AG04450 (cell line): ENCODE measurements at regions not wholly inside any gene's neighbourhood (a gene's known extent, or its start where the extent isn't known, plus 50 kb on each side); places are given as distances from the start of the nearest gene placed in this dataset.

Source experiments
- CTCF ChIA-PET: fragments of 300-600, 350-600 bp; formaldehyde crosslinking; extraction: SDS; loops from one replicate; lab custom pipeline; 2022; ENCODE audit warnings: antibody characterized with exemption, inconsistent platforms; lab: Charles Lee
- POLR2A ChIA-PET: fragments of 350-600 bp; formaldehyde crosslinking; extraction: SDS; loops from one replicate; lab custom pipeline; 2021; ENCODE audit warnings: antibody characterized with exemption, inconsistent platforms; lab: Yijun Ruan, JAX
- DNase-seq: peaks from one replicate; pipeline ENCODE4 v3.0.0-alpha.2; 2011; ENCODE audit warnings: low read depth, low spot score
- H3K27ac ChIP-seq: one replicate; pipeline ENCODE4 v1.5.1; 2012; ENCODE audit warnings: low read depth, low read length, control low read depth
- H3K27me3 ChIP-seq: one replicate; pipeline ENCODE4 v1.6.0; 2012; ENCODE audit warnings: low read length; ENCODE audit not compliant: control insufficient read depth, insufficient read depth
- H3K4me3 ChIP-seq: 2 replicates; pipeline ENCODE4 v1.5.1; 2011; ENCODE audit warnings: mild to moderate bottlenecking, low read depth, low read length, control low read depth
- H3K9me3 ChIP-seq: 2 replicates; pipeline ENCODE4 v1.5.1; 2012; ENCODE audit warnings: low read length; ENCODE audit not compliant: control insufficient read depth, insufficient read depth
- TF ChIP-seq, protein P1 (sequence below): IDR thresholded peaks from 2 replicates; pipeline ENCODE4 v1.5.1; 2011; ENCODE audit warnings: low read depth, low read length, control low read depth, inconsistent platforms

DNA sequence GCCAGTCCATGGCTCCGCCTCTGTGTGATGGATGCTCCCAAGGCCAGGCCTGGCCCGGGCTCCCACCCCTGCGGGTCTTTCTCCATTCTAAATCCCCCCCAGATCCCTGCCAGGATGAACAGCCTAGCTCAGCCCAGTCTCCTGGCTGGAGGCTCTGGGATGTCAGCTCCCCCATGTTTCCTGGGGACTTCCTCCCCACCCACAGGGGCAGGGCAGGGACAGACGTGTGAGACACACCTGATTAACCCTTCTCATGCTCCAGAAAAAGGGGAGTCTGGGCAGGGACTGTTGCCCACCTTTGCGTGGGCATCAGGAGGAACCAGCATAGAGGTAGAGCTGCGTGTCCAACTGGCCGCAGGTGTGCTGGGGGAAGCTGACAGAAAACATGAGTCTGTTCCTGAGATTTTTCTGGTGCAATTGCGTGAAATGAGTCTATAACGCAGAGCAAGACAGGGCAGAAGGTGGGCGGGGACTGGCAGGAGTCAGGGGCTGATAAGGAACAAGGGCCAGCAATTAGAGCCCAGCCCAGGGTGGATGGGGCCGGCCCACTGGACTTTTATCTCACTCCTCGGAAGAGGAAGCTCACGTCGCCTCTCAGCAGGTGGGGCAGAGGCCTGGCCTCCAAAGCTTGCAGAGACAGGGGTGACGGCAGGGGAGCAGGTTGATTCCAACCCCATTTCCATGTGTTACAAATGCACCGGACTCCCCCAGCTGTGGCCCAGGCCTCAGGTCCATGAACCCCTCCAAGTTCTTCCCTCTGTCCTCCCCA lies 238.2 kb downstream of the RBFOX3 start:
- H3K4me3 ChIP-seq, result no peak overlapping the region
- POLR2A ChIA-PET, result no interaction called here
- TF ChIP-seq, protein P1, sequence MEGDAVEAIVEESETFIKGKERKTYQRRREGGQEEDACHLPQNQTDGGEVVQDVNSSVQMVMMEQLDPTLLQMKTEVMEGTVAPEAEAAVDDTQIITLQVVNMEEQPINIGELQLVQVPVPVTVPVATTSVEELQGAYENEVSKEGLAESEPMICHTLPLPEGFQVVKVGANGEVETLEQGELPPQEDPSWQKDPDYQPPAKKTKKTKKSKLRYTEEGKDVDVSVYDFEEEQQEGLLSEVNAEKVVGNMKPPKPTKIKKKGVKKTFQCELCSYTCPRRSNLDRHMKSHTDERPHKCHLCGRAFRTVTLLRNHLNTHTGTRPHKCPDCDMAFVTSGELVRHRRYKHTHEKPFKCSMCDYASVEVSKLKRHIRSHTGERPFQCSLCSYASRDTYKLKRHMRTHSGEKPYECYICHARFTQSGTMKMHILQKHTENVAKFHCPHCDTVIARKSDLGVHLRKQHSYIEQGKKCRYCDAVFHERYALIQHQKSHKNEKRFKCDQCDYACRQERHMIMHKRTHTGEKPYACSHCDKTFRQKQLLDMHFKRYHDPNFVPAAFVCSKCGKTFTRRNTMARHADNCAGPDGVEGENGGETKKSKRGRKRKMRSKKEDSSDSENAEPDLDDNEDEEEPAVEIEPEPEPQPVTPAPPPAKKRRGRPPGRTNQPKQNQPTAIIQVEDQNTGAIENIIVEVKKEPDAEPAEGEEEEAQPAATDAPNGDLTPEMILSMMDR, result no peak
- CTCF ChIA-PET, result interaction anchor here (0.7 to 1.1 kb wide), 2 partner anchors 18 to 28 kb away, joined by 4 to 5 read pairs; no protein-coding TSS in a partner anchor
- no peak for DNase-seq
- no peaks in the 10 kb centered on the region; the same call in 1 of the 2 replicates for H3K9me3 ChIP-seq
- H3K27me3 ChIP-seq, result peaks cover 2% of the 10 kb centered on the region
- H3K27ac ChIP-seq, result no peak overlapping the region

DNA sequence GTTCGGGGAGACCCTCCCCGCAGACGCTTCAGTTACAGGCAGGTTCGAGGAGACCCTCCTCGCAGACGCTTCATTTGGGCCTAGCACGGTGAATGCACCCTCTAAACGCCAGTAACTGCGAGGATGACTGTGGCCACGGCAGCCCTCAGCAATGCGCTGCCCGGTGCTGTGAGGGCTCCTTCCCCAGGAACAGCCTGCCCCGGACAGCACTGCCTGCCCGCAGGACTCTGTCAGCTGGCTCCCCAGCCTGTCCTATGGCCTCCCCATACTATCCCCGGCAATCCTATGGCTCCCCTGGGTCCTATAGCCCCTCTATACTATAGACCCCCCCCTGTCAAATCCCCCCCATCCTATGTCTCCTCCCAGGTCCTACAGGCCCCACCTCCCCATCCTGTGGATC lies 238.9 kb downstream of the RBFOX3 start:
- Histone ChIP-seq H3K27ac (no peak overlapping the region), H3K27me3 (peaks cover 2% of the 10 kb centered on the region), H3K4me3 (no peak overlapping the region), H3K9me3 (no peaks in the 10 kb centered on the region; the same call in 1 of the 2 replicates)
- ChIA-PET POLR2A (no interaction called here), CTCF (interaction anchor here (1.4 kb wide), 1 partner anchor 29 kb away, joined by 8 read pairs; no protein-coding TSS in a partner anchor)
- TF ChIP-seq, protein P1, result no peak
- DNase-seq, result no peak

DNA sequence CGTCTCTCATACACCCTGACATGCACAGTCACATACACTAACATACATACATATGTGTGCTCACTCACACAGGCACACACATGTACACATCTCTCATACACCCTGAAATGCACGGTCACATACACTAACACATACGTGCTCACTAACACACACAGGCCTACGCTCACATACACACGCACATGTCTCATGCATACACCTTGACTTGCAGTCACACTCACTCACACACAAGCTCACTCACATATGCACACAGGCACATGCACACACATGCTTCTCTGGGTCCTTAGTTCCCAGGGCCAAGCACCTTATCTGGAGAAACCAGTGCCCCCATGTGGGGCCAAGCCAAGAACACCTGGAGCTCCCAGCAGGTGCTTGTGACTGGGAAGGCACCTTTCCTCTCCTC lies 240.3 kb downstream of the RBFOX3 start:
- CTCF ChIA-PET, result interaction anchor here (1.4 kb wide), 1 partner anchor 30 kb away, joined by 8 read pairs; no protein-coding TSS in a partner anchor

DNA sequence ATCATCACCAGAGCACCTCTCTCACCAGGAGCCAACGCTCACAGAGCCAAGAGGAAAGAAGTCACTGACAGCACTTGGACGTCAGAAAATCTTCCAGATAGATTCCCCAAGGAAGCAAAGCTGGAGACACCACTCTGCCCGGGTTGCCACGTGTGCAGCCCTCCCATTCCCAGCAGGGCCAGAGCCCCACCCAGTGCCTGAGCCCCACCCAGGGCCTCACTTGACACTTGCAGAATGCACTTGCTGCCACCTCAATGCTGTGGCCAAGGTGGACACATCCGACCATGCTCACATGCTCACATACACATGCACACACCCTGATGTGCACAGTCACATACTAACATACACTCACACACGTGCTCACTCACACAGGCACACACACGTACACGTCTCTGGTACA lies 240.7 kb downstream of the RBFOX3 start:
- Histone ChIP-seq H3K27me3 (peaks cover 2% of the 10 kb centered on the region), H3K9me3 (no peaks in the 10 kb centered on the region; the same call in 1 of the 2 replicates), H3K27ac (no peak overlapping the region), H3K4me3 (no peak overlapping the region)
- DNase-seq, result no peak
- POLR2A ChIA-PET, result no interaction called here
- CTCF ChIA-PET, result no interaction called here
- TF ChIP-seq, protein P1, result no peak

More for the DNA sequence above, 240.3 kb downstream of the RBFOX3 start:
- no peak for DNase-seq
- TF ChIP-seq, protein P1, result no peak
- no peaks in the 10 kb centered on the region; the same call in 1 of the 2 replicates for H3K9me3 ChIP-seq
- no peak overlapping the region for H3K27ac ChIP-seq
- POLR2A ChIA-PET, result interaction anchor here (0.6 kb wide), 1 partner anchor 33 kb away, joined by 5 read pairs; no protein-coding TSS in a partner anchor
- peaks cover 2% of the 10 kb centered on the region for H3K27me3 ChIP-seq
- no peak overlapping the region for H3K4me3 ChIP-seq

DNA sequence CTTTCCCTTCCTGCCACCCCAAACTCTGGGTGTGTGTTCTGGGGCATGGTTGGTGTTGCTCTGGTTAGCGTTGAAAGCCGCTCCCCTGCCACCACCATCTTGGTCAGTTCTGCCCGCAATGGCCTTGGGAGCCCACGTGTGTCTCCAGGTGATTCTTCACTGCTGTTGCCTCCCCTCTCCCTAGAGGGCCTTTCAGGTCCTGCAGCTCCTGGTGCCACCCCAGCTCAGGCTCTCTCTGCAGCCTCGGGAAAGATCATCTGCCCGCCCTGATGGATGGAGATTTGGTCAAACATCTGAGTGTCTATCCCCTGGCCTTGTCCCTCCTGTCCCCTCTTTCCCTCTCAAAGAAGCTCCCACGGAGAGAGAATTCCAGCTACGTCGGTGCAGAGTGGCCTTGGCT lies 241.3 kb downstream of the RBFOX3 start:
- no peak for DNase-seq
- Histone ChIP-seq H3K4me3 (no peak overlapping the region), H3K9me3 (no peaks in the 10 kb centered on the region; the same call in 1 of the 2 replicates), H3K27ac (no peak overlapping the region), H3K27me3 (peaks cover 7% of the 10 kb centered on the region)
- CTCF ChIA-PET, result no interaction called here
- TF ChIP-seq, protein P1, result no peak
- POLR2A ChIA-PET, result no interaction called here
